ENCODE measurements at regions not wholly inside any gene's neighbourhood (a gene's known extent, or its start where the extent isn't known, plus 50 kb on each side); places are given as distances from the start of the nearest gene placed in this dataset.
"Not testable (repeated sequence)": the region's sequence is repeated elsewhere in the genome, so short reads cannot be mapped to it uniquely, and the experiment has no call there.

GRCh38 chr12:25352083-25352918, 101.6 kb upstream of the KRAS start:
- DNase-seq (ENCODE audit: extremely low read depth in 1 of 11, low read depth in 9 of 11, low spot score in 4 of 11), result no peak

- no peak for DNase-seq (ENCODE audit: extremely low read depth in 1 of 11, low read depth in 9 of 11, low spot score in 4 of 11)
These were observed 97.8 kb upstream of the KRAS start for GRCh38 chr12:25348593-25348895.

GRCh38 chr12:25347716-25348592, 97.2 kb upstream of the KRAS start:
- DNase-seq (ENCODE audit: extremely low read depth in 1 of 11, low read depth in 9 of 11, low spot score in 4 of 11), result no peak

- not testable (repeated sequence) for DNase-seq (ENCODE audit: extremely low read depth in 1 of 11, low read depth in 9 of 11, low spot score in 4 of 11)
These were observed 91.1 kb upstream of the KRAS start for GRCh38 chr12:25341877-25342276.

- no peak for DNase-seq (ENCODE audit: extremely low read depth in 1 of 11, low read depth in 9 of 11, low spot score in 4 of 11)
These were observed 87.2 kb upstream of the KRAS start for GRCh38 chr12:25337916-25338315.

- no peak for DNase-seq (ENCODE audit: extremely low read depth in 1 of 11, low read depth in 9 of 11, low spot score in 4 of 11)
These were observed 81.4 kb upstream of the KRAS start for GRCh38 chr12:25332143-25332542.

GRCh38 chr12:25328072-25328712, 77.5 kb upstream of the KRAS start:
- peak in 8 of 11 donors; percentile 7 to 56 (median 23) for DNase-seq (ENCODE audit: extremely low read depth in 1 of 11, low read depth in 9 of 11, low spot score in 4 of 11)

GRCh38 chr12:25327321-25327720, 76.6 kb upstream of the KRAS start:
- no peak for DNase-seq (ENCODE audit: extremely low read depth in 1 of 11, low read depth in 9 of 11, low spot score in 4 of 11)

GRCh38 chr12:25326326-25326725, 75.6 kb upstream of the KRAS start:
- no peak for DNase-seq (ENCODE audit: extremely low read depth in 1 of 11, low read depth in 9 of 11, low spot score in 4 of 11)

- DNase-seq (ENCODE audit: extremely low read depth in 1 of 11, low read depth in 9 of 11, low spot score in 4 of 11), result no peak
These were observed 74.1 kb upstream of the KRAS start for GRCh38 chr12:25324861-25325260.

GRCh38 chr12:25323581-25323982, 72.9 kb upstream of the KRAS start:
- DNase-seq (ENCODE audit: extremely low read depth in 1 of 11, low read depth in 9 of 11, low spot score in 4 of 11), result no peak

- peak in 1 of 11 donors; percentile 5 for DNase-seq (ENCODE audit: extremely low read depth in 1 of 11, low read depth in 9 of 11, low spot score in 4 of 11)
These were observed 72.3 kb upstream of the KRAS start for GRCh38 chr12:25322918-25323531.

- no peak for DNase-seq (ENCODE audit: extremely low read depth in 1 of 11, low read depth in 9 of 11, low spot score in 4 of 11)
These were observed 71.6 kb upstream of the KRAS start for GRCh38 chr12:25322351-25322750.

GRCh38 chr12:25321772-25322171, 71.0 kb upstream of the KRAS start:
- no peak for DNase-seq (ENCODE audit: extremely low read depth in 1 of 11, low read depth in 9 of 11, low spot score in 4 of 11)

- DNase-seq (ENCODE audit: extremely low read depth in 1 of 11, low read depth in 9 of 11, low spot score in 4 of 11), result no peak
These were observed 69.6 kb upstream of the KRAS start for GRCh38 chr12:25320123-25321006.

GRCh38 chr12:25319233-25319984, 68.7 kb upstream of the KRAS start:
- no peak for DNase-seq (ENCODE audit: extremely low read depth in 1 of 11, low read depth in 9 of 11, low spot score in 4 of 11)

- DNase-seq (ENCODE audit: extremely low read depth in 1 of 11, low read depth in 9 of 11, low spot score in 4 of 11), result no peak
These were observed 66.8 kb upstream of the KRAS start for GRCh38 chr12:25317553-25317952.

- no peak for DNase-seq (ENCODE audit: extremely low read depth in 1 of 11, low read depth in 9 of 11, low spot score in 4 of 11)
These were observed 64.7 kb upstream of the KRAS start for GRCh38 chr12:25315388-25315787.

Data from renal cortex interstitium (tissue), 11 donors.